ENCODE measurements at regions not wholly inside any gene's neighbourhood (a gene's known extent, or its start where the extent isn't known, plus 50 kb on each side); places are given as distances from the start of the nearest gene placed in this dataset.

DNA sequence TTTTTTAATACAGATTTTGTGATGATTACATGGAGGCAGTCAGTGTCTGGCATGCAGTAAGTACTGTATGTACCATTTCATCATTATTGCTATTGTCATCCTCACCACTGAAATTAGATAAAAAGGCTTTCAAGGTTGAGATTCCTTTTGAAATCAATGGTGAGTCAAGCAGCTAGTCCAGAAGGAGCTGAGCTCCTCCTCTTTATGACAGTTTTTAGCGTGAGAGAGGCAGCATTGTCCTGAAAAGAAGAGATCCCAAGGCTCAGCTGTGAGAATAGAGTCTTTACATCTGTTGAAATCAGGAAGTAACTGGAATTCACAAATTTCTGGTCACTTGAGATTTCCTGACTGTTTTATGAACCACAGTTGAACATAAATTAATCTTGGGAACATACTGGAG lies 161.9 kb downstream of the PAX1 start:
- DNase-seq (ENCODE audit: low read depth): no peak

DNA sequence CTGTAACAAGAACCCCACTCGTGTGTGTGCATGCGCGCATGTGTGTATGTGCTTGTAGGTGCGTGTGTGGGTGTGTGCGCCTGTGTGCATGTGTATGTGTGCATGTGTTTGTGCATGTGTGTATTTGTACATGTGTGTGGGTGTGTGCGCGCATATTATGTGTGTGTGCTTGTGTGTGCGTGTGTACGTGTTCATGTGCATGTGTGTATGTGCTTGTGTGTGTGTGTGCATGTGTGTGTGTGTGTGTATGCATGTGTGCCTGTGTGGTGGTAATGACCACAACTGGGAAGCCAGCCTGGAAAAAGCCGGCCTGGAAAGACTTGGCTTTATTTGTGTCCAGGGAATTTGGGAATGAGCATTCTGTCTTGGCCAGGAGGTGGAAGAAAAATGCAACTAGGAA lies 157.5 kb downstream of the PAX1 start:
- no peak for DNase-seq (ENCODE audit: low read depth)

DNA sequence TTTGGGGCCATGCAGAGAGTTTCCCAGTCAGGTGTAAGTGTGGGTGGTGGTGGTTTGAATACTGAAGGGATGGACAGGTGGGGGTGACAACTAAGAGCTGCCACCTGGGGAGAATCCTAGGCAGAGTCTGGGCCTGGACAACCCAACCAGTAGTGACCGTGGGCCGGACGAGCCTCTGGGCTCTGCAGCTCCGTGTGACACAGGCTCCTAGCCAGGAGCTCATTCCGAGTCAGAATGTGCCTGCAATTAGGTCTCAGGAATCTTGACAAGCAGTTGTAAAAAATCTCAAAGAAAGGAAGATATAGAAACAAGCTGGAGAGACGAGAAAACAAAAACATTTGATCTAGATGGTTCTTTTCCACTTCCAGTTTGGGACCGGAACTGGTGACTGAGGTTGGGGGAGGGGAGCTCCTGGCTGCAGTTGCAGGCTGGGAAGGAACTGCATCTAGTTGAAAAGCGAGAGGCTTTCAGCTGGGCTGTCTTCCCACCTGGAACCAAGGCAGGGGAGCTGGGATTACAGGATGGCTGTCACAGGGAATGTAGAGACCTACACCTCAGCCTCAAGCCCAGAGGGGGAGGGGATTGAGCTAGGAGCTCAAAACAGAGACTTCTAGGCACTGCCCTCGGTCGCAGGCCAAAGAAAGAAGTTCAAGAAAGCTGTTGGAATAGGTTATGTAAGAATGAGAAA lies 156.9 kb downstream of the PAX1 start:
- DNase-seq (ENCODE audit: low read depth): no peak

DNA sequence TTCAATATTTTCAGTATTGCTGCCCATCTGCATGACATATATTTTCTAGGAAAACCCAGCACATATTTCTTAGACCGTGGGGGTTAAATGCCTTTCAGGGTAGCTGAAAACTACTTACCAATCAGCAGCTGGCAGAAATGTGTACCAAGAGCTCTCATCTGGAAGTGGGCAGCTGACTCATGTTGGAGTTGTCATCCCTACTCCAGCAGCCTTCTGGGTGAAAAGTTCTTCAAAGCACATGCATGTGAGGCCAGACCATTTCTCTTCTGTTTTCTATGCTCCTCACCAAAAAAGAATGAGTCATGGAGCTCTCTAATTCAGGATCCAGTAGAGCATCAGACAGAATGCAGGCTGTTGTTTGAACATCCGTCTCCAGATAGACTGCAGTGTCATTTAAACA lies 135.5 kb downstream of the PAX1 start:
- DNase-seq (ENCODE audit: low read depth): peak; percentile 83

DNA sequence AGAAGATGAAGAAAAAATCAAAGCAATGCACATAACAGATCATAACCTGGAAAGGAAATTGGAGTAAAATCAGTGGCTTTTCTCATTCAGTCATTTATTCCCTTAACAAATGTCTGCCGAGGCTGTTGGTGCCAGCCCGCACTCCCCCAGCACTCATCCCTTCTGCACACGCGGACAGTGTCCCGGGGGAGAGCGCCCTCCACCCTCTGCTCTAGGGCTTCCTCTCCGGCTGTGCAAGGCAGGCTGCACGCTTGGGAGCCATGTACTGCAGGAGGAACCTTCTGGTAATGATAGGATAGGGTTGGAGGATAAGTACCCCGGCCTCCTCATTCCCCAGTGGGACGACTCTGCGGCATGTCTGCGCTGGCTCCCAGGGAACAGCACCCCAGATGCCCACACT lies 134.5 kb downstream of the PAX1 start:
- no peak for DNase-seq (ENCODE audit: low read depth)

DNA sequence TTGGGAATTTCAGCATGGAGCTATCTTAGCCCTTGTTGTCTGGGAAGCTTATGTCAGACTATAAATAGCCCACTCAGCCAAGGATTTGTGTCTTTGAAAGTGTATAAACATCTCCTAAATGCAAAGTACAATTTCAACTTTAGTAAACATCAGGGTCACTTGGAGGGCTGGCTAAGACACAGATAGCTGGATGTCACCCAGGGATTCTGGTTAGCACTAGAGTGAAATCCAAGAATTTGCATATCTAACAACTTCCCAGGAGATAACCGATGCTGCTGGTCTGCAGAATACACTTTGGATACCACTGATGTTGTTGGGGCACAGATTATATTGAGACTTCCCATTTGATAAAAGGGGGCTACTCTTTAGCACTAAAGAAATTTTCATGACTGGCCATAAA lies 130.9 kb downstream of the PAX1 start:
- no peak for DNase-seq (ENCODE audit: low read depth)

DNA sequence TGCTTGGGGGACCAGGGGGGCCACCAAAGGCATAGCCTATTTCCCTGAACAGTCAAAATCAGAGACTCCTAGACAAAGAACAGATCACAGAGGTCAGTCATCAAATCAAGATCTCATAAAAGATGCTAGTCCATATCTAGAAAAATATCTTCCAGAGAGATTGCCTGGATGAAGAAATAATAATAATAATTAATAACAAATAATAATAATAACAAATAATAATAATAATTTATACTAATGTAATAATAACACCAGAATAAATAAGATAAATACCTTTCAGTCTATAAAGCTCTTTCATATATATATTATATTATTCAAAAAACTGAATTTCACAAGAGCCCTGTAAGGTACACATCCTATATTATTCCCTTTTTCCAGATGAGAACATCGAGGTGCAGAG lies 129.6 kb downstream of the PAX1 start:
- DNase-seq (ENCODE audit: low read depth): no peak

DNA sequence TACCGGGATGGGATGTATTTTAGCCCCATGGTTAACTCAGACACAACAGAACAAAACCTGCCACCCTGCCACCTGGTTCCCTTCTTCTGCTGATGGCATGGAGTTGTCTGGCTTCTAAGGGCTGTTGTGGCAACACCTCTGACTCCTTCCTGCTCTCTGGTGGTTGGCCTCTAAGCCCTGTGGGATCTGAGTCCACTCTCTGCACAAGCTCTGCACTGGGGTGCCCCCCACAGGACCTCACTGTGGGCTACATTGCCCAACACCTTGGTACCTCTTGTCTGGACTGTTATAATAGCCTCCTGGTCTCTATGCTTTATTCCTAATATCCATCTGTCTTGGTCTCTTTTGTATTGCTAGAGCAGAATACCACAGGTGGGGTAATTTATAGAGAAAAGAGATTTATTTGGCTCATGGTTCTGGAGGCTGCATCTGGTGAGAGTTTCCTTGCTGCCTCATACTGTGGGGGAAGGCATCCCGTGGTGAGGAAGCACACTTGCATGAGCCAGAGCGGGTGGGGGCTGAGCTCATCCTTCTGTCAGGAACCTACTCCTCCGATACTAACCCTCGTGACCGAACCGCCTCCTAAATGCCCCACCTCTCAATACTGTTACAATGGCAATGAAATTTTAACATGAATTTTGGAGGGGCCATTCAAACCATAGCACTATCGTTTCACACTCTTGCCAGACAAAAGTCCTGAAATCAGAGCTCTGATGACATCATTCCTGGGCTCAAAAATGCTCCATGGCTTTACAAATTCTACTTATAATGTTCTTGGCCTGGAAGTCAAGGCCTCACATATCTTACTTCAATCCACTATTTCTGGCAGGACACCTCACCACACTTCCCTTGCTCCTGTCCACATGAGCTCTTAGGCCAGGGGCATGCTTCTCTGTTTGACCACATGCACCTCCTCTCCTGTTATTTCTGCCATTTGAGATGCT lies 127.2 kb downstream of the PAX1 start:
- DNase-seq (ENCODE audit: low read depth): no peak

DNA sequence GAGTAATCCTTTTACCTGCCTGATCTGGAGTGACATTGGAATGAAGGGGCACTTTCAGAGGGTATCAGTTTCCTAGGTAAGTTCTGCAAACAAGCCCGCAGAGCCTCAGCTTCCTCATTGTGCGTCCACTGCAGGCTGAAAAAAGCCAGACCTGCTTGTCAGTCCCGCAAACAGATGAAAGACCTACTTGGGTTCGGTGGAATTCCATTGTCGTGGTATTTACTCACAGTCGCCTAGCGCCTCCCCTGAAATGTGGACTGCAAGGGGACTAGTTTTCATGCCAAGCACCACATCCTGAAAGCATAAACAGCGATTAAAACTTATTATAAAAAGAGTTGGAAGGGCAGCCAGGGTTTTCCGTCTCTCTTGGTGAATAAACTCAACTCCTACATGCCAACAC lies 121.5 kb downstream of the PAX1 start:
- DNase-seq (ENCODE audit: low read depth): no peak

DNA sequence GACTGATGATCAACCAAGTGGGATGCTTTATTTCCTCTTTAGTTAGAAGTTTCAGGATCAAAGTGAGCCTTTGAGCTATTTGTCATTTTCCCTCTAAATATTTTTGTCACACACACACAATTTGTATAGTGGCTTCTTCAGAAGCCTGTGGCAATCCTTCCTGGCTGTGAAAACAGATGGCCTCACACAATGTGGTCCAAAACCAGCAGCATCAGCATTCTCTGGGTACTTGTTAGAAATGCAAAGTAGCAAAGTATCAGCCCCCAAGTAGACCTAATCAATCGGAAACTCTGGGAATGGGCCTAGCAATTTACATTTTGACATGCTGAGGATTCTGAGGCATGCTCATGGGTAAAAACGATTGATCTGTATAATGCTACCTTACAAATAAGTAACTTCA lies 115.9 kb downstream of the PAX1 start:
- no peak for DNase-seq (ENCODE audit: low read depth)

DNA sequence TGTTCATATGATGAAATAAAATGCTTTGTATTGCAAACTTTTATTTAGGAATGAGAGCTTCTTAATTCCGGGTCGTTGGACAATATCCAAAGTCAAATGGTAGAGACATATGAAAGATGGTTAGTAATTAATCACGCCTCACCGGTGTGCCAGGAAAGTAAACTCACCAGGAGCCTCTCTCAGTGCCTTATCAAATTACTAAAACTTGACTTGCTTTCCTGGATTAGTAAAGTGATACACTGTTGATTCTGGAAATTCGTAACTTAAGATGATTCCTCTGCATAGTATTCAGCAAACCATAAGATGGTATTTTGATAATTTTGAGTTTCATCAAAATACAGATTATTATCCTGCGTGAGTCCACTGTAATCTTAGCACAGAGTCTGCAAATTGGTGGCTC lies 115.2 kb downstream of the PAX1 start:
- DNase-seq (ENCODE audit: low read depth): no peak

DNA sequence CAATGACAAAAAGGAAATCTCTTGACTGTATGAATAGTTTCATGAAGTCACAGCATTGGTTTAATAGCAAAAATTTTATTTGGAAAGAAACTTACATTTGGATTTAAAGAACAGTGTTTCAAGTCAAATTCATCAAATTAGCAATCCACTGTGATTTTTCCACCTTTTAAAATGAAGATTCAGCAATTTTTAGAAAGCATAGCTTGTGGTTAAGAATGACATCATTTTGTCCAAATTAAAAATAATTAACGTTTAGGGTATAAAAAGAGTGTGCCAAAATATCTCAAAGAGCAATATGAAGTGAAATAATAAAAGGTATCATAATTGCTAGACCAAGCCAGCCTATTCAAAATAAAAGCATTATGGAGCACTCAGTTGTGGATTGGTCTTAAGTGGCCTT lies 114.6 kb downstream of the PAX1 start:
- no peak for DNase-seq (ENCODE audit: low read depth)

DNA sequence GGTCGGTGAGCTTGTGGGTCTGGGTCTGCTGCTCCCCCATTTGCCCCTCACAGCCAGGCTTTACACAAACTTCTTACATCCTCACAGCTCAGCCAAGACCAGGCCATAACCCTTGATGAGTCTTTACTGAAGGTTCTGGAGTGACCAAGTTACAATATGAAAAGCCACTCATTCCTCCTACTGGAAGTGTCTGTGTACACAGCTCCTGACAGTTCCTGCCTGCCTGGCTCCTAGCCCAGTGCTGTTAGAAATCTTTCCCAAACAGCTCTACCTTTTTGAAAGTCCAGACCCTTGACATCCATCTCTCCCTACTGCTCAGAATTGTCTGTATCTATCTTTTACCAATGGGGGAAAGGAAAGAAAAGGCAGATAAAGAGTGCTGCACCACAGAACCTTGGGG lies 106.9 kb downstream of the PAX1 start:
- DNase-seq (ENCODE audit: low read depth): no peak

DNA sequence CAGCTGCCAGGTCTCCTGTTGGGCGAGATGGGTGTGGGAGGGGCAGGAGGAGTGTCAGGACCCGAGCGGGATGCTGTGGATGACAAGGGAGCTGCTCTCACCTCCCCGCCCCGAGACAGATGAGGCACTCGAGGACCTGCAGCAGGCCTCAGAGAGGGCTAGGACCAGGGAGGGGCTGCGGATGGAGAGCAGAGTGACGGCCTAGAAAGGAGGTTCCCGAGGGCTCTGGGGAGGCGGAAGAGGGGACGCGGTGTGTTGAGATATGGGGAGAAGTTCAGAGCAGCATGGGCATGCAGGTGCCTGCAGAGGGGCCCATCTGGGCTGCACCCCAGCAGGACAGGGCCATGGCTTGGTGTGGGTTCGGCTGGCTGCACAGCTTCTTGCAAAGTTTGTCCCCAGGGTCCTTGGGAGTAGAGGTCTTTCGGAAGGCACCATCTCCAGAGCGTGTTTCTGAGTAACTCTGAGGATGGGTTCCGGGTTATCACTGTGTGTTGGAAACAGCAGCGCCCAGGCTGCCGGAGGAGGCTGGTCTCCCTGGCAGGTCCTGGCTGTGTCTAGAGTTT lies 104.6 kb downstream of the PAX1 start:
- DNase-seq (ENCODE audit: low read depth): no peak

DNA sequence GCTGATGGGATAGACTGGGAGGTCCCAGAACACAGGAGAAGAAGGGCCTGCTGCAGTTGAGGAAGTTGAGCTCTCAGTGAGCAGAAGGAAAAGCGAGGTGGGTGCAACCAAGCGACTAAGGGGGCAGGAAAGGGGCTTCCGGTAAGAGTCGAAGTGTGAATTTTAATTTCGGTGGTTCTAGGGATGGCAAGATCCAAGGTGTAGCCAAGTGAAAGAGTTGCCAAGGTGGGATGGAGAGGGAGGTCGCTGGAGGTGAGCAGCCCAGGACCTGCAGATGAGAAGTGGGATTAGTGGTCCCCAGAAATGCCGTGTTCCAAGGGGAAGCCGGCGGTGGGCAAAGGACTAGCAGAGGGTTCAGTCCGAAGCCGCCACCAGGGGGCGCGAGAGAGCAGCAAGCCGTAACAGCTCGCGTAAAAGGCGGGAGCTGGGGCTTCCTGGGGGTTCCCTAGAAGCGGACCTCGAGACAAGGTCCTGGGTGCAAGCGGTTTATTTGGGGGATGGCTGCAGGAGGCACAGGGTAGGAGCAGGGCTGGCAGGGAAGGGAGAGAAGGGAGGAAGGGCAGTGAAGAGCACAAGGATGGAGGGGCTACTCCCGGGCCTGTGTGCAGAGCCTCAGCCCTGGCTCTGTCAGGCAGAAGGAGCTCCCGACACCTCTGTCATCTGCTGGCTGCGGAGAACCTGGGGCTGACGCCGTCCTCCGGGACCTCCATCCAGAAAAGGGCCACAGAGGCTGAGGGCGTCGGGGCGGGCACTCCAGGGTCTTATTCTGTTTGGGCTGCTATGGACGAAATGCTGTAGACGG lies 103.6 kb downstream of the PAX1 start:
- DNase-seq (ENCODE audit: low read depth): peak; percentile 7

DNA sequence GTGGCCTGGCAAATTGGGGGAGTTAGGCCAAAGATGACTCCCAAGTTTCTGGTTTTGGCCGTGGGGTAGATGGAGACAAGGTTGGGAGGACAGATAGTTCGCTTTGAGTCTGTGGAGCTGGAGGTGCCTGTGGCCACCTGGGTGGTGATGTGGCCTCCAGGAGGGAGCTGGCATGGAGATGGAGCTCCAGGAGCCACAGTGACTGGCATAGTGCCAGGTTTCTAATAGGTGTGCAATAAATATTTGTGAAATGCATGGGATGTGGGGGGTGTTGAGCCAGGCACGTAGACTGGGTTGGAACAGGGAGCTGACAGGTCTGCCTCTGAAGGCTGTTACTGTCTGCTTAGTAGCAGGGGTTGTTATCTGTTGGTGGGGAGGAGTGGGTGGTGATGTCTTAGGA lies 102.7 kb downstream of the PAX1 start:
- no peak for DNase-seq (ENCODE audit: low read depth)

DNA sequence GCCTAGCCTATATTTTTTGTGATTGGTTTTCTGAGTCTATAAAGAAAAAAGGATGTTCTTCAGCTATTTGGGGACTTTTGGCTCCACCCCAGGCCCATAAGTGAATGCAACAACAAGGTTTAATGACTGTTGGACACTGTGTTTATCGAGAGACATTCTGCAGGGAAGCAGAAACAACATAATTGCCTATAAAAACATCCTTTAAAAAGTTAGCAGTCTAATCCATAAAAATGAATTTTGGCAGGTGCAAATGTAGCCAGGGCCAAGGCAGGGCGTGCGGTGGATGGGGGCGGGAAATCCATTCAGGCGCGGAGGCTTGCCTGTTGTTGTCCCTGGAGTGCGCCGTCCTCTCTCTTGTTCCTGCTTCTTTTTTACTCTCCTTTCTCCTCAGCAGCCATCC lies 99.3 kb downstream of the PAX1 start:
- DNase-seq (ENCODE audit: low read depth): no peak

DNA sequence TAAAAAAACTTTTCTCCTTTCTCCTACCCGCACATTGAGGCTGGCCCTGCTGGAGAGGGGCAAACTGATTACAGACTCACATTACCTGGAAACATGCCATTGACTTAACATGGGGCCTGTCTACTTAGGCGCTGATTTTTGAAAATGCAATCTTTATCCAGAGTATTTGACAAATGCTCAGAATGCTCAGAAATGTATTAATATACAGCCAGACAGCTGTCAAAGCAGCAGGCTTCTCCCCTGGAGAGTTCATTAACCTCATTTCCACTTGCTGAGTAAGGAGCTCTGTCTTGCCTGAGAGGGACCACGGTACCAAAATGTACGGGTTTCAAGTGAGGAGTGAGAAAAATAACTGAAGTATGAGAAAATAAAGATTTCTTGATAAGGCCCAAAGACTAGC lies 95.7 kb downstream of the PAX1 start:
- no peak for DNase-seq (ENCODE audit: low read depth)

DNA sequence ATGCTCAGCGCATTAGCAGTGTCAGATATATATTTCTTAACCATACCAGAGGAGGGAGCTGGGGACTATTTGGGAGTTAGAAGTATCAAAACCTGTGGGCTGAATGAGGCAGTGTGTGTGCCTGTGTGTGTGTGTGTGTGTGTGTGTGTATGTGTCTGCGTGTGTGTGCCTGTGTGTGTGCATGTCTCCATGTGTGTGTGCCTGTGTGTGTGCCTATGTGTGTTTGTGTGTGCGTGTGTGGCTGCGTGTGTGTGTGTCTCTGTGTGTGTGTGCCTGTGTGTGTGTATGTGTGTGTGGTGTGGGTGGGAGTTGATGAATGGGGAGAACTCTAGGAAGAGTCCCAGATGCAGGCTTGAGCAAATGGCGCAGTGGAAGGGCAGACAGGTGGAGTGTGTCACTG lies 92.9 kb downstream of the PAX1 start:
- DNase-seq (ENCODE audit: low read depth): no peak

DNA sequence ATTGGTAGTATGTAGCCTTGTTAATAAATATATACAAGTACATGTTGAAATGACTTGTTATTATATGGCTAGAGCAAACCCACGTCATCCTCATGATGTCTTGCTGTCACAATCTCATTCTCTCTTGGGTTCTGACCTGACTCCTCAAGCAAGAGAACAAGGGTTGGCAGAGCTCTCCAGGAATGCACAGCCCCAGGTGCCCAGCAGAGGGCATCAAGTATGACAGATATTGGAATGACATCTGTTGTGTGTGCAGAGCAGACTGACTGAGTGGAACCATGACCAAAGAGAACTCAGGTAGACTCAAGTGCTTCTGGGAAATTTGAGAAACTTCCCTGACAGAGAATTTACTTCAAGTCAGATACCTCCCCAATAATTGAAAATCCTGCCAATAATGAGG lies 90.6 kb downstream of the PAX1 start:
- DNase-seq (ENCODE audit: low read depth): no peak

DNA sequence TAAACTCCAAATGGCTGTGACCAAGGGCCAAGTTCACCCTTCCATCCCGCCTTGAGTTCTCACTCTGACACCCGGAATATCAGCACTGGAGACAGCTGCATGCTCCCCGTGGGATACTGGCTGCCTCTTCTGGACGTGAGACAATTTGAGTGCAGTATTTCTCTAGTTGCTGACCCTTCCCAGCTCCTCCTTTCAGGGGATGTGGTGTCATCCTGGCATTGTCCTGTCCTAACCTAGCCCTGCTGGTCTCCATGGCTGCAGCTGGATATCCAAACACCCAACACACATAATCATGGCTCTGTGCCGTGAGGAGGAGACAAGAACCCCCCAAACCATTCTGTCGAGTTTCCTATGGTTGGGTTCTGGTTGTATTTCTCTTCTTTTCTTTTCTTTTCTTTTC lies 82.6 kb downstream of the PAX1 start:
- DNase-seq (ENCODE audit: low read depth): no peak

Data from HT1080 (cell line).